ENCODE measurements at regions not wholly inside any gene's neighbourhood (a gene's known extent, or its start where the extent isn't known, plus 50 kb on each side); places are given as distances from the start of the nearest gene placed in this dataset.

GRCh38 chr11:91124363-91124762, 901.5 kb upstream of the CHORDC1 start:
- TF ChIP-seq, protein P1, sequence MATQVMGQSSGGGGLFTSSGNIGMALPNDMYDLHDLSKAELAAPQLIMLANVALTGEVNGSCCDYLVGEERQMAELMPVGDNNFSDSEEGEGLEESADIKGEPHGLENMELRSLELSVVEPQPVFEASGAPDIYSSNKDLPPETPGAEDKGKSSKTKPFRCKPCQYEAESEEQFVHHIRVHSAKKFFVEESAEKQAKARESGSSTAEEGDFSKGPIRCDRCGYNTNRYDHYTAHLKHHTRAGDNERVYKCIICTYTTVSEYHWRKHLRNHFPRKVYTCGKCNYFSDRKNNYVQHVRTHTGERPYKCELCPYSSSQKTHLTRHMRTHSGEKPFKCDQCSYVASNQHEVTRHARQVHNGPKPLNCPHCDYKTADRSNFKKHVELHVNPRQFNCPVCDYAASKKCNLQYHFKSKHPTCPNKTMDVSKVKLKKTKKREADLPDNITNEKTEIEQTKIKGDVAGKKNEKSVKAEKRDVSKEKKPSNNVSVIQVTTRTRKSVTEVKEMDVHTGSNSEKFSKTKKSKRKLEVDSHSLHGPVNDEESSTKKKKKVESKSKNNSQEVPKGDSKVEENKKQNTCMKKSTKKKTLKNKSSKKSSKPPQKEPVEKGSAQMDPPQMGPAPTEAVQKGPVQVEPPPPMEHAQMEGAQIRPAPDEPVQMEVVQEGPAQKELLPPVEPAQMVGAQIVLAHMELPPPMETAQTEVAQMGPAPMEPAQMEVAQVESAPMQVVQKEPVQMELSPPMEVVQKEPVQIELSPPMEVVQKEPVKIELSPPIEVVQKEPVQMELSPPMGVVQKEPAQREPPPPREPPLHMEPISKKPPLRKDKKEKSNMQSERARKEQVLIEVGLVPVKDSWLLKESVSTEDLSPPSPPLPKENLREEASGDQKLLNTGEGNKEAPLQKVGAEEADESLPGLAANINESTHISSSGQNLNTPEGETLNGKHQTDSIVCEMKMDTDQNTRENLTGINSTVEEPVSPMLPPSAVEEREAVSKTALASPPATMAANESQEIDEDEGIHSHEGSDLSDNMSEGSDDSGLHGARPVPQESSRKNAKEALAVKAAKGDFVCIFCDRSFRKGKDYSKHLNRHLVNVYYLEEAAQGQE (IDR thresholded peaks at IDR 0.05; ENCODE audit: insufficient read depth in 1 of 2, low read depth in 2 of 2, low read length in 2 of 2) = no peak
- TF ChIP-seq SIN3A (IDR thresholded peaks at IDR 0.05; ENCODE audit: borderline replicate concordance, insufficient read depth, low read length) = no peak
